ENCODE measurements at regions not wholly inside any gene's neighbourhood (a gene's known extent, or its start where the extent isn't known, plus 50 kb on each side); places are given as distances from the start of the nearest gene placed in this dataset.
"Not testable (repeated sequence)": the region's sequence is repeated elsewhere in the genome, so short reads cannot be mapped to it uniquely, and the experiment has no call there.

DNA sequence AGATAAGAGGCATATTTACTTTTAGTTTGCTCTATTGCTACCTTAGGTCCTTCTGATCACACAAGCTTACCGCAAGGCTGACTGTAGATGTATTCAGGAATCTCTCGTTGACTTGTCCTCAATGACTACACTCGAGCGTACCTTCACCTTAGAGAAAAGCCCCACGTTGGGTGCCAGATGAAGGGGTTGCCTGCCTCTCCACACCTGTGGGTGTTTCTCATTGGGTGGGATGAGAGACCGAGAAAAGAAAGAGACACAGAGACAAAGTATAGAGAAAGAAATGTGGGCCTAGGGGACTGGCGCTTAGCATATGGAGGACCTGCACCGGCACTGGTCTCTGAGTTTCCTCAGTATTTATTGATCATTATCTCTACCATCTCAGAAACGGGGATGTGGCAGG lies 51.8 kb downstream of the ASCL4 start:
- DNase-seq (ENCODE audit: low read depth), result no peak

DNA sequence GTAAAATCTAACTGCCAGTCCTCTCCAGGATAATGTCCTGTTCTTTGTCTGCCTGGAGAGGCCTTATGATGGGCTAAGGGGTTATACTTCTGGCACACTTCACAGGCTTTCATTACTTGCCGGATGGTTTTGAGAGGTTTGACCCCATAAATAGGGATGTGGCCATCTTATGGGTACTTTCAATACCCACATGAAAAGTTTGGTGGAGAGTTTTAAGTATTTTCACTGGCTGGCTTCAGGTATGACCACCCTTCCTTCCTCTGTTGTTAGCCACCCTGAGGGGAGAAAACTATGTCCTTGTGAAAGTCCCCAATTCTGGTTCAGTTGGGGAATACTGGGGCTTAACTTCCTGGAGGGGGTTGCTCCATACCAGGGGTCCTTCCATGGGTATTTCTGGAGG lies 54.8 kb downstream of the ASCL4 start:
- DNase-seq (ENCODE audit: low read depth), result no peak

DNA sequence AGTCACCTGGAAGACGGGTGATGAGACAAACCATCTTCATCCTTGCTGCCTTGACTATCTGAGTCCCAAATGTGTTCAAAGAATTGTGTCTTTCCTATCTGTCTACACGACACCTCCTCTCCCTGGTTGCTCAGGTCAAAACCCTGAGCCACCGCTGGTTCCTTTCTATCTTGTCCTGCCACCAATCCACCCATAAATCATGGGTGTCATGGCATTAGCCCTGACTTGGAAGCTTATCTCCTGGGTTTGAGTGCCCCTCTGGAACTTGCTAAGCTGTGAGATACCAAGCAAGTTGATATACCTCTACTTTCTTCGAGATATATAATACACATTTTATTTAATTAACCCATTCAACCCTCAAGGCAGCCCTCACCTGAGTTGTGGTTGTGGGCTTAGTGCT lies 57.9 kb downstream of the ASCL4 start:
- no peak for DNase-seq (ENCODE audit: low read depth)

DNA sequence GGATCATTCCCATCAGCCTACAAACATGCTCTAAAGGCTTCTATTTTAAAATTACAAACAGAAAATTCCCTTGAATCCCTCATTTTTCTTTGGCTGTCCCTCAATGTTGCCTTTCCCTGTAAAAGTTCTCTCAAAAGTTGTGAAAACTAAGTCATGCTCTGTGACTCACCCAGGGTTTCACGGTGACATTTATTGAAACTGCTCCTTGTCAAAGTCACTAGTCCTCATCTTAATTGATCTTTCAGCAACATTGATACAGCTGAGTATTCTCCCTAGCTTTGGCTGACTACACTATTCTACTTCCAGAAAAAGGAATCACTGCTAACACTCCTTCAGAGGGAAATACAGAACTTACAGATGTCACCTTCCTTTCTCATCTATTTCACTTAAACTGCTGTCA lies 65.7 kb downstream of the ASCL4 start:
- no peak for DNase-seq (ENCODE audit: low read depth)

DNA sequence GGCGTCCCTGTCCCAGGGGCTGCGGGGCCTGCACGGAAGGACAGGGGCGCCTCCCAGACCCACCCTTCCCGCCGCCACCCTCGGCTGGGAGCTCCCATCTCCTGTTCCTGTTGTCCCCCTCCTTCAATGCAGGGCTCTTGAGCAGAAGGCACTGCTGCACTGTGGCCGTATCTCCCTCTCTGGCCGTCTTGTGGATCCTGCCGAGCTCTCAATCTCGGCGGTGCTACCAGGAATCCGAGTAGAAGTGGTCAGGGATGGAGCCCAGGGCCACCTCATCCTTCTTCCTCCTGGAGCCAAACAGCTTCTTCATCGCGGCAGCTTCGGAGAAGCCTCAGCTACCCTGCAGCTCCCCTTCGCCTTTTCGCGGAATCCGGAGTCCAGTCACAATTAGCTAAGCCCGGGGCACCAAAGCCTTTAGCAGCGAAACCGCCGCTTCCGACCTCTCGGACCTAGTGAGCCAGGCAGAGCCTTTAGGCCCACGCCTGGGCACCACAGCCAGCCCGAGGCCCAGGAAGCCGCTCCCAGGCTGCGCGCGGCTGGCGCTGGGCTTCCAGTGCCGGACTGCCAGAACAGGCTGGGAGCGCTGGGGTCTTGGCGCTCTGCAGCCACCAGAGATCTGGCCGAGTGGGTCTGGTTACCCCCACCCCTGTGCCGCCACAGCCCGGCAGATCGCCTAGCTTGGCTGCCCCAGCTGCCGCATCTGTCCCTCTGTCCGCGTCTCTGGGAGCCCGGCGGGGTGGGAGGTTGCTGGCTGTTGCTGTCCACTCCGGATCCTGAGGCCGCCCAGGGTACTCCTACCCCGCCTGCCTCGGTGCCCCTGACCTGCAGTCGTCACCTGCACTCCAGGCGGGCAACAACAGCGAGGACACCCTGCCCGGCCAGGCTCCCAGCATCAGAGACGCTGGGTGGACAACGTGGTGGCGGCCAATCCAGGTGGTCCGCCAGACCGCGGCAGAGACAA lies 69.1 kb downstream of the ASCL4 start:
- no peak for DNase-seq (ENCODE audit: low read depth)

DNA sequence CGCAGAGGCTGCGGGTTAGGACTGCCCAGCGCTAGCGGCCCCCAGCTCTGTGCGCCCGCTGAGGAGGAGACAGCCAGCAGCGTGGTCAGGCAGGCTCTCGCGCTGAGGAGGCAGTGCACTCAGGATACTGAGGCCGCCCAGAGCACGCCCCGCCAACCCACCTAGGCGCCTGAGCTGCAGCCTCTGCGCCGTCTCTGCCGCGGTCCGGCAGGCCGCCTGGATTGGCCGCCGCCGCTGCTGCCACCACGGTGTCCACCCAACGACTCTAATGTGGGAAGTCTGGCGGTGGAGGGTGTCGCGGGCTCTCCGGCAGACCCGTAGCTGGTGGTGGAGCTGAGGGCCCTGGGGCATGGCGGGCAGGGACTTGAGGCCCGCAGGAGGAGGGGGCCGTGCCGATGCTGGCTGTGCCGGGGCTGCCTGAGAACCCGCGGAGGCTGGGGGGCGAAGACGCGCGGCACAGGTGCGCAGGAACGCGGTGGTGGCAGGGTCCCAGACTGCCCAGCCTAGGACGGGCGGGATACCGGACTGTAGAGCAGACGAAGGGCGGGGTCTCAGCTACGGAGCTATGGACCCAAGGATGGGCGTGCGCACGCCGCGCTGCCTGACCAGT lies 69.9 kb downstream of the ASCL4 start:
- DNase-seq (ENCODE audit: low read depth), result no peak

DNA sequence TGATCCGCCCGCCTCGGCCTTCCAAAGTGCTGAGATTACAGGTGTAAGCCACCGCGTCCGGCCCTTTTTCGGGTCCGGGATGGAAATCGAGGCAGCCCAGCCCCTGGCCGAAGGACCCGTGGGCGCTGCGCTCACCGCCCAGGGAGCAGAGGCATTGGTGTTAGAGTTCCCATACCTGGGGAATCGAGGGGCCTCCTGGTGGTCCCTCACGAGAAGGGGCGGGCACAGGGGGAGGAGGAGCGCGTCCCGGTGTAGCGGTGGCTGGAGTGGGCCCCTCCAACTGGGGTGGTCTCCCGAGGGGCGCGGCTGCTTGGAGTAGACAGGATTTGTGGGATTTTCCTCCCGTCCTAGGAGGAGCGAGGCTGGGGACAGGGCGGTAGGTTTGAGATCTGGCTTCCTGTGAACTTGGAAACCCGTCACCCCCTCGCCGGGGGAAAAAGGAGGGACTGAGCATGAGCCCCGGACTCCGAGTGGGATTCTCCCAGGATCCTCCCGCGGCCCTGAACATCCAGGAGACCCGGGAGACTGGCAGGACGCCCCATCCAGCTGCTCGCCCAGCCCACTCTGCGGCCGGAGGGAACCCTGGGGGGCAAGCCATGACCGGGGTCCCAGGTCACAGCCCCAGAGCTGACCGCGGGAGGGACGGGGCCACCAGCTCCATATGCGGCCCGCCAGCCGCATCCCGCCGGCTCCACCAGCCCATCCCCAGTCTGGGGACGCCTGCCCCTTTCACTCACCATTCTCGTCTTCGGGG lies 70.9 kb downstream of the ASCL4 start:
- DNase-seq (ENCODE audit: low read depth), result no peak

DNA sequence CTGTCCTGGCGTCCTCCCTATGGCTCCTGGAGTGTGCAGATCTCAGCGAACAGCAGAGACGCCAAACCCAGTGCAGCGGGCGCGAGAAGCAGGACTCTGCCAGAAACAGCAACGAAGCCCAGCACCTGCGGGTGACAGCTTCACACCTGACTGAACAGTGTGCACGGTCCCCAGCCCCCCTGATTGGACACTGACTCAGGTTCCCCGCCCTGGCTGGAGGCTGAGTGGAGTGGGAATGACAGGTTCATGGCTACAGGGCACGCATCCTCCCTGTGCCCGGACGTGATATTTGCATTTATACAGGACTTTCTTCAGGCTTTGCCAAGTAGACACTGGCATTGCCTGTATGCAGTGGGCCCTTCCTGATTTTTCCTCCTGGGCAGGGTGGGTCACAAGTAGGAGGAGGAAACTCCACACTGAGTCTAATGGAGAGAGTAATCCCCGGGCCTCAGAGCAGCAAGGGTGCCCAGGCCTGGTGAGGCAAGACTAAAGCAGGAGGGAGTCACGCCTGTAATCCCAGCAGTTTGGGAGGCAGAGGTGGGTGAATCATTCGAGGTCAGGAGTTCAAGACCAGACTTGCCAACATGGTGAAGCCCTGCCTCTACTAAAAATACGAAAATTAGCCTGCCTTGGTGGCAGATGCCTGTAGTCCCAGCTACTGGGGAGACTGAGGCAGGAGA lies 71.6 kb downstream of the ASCL4 start:
- peak; percentile 3 for DNase-seq (ENCODE audit: low read depth)

DNA sequence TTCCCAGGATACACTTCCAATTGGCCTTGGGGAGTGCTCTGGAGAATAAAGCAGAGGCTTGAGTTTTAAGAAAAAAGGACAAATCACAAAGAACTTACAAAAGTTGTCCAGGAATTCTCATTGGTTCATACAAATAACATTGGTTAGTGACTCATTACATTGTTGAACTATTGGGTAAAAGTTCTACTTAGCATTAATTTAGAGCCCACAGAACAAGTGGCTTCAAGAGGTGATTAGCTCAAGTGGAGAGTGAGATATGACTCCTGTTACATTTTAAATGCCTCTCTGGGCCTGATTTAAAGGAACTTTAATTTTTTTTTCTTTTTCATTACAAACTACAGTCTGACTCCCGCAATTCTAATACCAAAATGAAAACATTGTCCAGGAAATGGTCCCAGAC lies 72.9 kb downstream of the ASCL4 start:
- DNase-seq (ENCODE audit: low read depth), result no peak

DNA sequence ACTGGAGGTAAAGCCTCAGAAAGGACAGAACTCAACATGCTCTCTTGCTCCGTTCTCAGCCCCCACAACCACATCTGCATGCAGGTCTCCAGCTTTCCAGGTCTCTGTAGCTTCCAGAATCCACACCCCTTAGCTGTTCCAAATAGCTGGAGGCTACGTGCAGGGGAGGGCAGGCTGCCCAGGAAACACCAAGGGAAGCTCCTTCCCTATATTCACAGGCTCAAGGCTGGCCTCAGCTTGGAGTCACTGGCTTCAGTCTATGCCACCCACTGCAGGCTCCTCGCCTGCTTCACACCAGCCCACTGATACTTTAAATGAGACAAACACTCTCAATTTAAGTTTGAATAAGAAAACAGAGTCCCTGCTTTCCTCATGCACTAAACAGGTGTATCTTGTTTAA lies 73.3 kb downstream of the ASCL4 start:
- DNase-seq (ENCODE audit: low read depth), result no peak

DNA sequence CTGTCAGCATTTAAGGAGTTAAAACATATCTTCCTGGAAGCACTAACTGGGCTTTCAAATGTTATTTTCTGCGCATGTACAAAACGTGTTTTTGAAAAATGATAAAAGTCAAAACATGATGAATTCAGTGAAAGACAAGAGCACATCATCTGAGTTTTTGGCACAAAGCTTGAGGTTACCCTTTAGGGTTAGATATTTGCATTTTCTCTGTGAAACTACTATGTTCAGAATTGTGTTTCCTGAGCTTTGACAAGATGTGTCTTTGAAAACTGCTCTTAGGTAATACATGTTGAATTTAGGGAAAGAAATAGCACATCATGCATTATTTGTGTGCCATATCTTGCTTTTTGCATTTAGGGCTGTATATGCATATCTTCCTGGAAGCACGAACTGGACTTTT lies 79.0 kb downstream of the ASCL4 start:
- DNase-seq (ENCODE audit: low read depth), result no peak

DNA sequence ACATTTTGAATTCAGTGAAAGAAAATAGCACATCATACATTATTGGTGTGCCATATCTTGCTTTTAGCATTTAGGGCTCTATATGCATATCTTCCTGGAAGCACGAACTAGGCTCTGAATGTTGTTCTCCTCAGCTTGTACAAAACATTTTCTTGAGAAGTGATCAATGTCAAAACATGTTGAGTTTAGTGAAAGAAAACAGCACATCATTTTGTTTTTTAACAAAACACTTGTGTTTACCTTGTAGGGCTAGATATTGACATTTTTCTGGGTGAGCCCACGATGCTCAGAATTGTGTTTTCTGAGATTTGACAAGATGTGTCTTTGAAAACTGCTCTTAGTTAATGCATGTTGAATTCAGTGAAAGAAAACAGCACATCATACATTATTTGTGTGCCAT lies 81.0 kb downstream of the ASCL4 start:
- no peak for DNase-seq (ENCODE audit: low read depth)

DNA sequence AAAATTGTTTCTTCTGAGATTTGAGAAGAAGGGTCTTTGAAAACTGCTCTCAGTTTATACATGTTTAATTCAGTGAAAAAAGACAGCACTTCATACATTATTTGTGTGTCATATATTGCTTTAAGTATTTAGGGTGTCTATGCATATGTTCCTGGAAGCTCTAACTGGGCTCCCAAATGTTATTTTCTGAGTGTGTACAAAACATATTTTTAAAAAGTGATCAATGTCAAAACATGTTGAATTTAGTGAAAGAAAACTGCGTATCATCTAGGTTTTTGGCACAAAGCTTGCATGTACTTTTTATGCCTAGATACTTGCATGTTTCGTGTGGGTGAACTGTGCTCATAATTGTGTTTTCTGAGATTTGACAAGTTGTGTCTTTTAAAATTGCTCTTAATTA lies 81.6 kb downstream of the ASCL4 start:
- DNase-seq (ENCODE audit: low read depth), result no peak

DNA sequence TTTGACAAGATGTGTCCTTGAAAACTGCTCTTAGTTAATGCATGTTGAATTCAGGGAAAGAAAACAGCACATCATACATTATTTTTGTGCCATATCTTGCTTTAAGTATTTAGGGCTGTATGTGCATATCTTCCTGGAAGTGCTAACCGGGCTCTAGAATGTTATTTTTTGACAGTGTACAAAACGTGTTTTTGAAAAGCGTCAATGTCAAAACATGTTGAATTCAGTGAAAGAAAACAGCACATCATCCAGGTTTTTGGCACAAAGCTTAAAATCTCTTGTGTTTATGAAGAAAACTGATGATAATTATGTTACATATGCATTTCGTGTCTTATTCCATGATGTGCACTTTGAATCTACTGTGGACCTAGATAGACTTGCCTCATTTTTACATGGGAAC lies 82.7 kb downstream of the ASCL4 start:
- no peak for DNase-seq (ENCODE audit: low read depth)

DNA sequence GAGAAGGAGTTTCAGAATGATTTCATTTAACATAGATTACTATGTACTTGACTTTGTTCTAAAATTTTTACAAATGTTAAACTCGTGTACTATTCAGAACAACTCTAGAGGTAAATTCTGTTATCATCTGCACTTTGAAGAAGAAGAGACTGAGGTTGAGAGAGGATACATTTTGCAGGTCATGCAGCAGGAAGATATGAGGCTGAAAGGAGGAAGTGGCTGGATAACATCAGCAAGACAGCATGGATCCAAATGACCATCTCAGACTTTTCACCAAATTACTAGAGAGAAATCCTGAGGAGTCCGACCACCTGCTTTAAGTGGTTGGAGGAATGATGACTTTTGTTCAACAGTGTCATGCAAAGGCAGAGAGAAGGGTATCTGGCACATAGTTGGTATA lies 84.9 kb downstream of the ASCL4 start:
- DNase-seq (ENCODE audit: low read depth), result no peak

DNA sequence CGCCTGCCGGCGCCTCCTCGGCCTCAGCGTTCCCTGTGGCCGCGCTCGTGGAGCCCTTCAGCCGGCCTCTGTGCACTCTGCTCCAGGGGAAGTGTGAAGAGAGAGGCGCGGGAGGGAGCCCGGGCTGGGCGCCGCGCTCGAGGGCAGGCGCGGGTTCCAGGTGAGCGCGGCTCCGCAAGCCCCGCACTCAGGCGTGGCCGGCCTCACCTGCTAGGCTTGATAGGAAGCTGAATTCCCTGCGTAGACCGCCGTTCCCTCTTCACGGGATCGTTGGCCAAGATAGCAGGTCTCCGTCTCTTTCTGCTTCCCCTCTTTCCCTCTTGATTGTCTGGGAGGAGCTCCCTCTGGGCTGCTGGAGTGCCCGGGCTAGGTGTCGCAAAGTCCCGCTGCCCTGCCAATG lies 89.7 kb downstream of the ASCL4 start:
- DNase-seq (ENCODE audit: low read depth), result no peak

DNA sequence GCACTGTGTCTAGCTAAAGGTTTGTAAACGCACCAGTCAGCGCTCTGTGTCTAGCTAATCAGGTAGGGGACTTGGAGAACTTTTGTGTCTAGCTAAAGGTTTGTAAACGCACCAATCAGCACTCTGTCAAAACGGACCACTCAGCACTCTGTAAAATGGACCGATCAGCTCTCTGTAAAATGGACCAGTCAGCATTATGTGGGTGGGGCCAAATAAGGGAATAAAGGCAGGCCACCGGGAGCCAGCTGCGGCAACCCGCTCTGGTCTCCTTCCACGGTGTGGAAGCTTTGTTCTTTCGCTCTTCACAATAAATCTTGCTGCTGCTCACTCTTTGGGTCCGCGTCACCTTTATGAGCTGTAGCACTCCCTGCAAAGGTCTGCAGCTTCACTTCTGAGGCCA lies 90.2 kb downstream of the ASCL4 start:
- DNase-seq (ENCODE audit: low read depth), result not testable (repeated sequence)

DNA sequence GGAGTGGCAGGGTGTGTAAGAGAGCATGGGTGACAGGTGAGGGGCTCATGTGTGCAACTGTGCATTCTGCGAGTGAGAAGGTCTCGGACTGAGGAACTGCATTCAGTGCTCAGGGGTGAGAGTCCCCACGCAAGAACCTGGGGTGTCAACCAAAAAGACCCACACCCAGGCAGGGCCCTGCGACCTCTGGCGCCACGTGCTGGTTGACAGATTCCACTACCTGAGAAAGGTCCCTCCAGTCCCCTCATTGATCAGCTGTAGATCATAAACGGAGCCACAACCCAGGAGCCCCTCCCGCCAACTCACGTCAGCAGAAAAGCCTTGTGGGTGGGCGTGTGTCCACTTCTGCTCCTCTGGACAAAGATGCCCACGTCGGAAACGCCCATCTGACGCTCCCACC lies 98.7 kb downstream of the ASCL4 start:
- DNase-seq (ENCODE audit: low read depth), result no peak

DNA sequence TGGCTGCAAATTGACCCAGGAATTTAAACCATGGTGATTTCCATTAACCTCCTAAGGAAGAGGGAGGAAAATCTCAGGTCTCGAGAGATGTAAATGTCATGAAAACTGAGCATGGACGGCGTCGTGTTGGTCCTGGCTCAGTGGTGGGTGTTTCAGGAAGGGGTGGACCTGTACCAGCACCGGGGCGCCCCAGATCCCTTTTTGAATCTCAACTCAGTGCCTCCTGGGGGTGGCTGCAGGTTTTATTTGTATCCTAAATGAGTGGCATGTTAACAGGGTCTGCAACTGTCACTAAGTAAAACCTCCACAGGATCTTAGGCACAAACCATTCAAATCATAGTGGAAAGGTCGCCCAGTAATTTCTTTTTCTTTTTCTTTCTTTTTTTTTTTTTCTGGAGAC lies 101.3 kb downstream of the ASCL4 start:
- no peak for DNase-seq (ENCODE audit: low read depth)

DNA sequence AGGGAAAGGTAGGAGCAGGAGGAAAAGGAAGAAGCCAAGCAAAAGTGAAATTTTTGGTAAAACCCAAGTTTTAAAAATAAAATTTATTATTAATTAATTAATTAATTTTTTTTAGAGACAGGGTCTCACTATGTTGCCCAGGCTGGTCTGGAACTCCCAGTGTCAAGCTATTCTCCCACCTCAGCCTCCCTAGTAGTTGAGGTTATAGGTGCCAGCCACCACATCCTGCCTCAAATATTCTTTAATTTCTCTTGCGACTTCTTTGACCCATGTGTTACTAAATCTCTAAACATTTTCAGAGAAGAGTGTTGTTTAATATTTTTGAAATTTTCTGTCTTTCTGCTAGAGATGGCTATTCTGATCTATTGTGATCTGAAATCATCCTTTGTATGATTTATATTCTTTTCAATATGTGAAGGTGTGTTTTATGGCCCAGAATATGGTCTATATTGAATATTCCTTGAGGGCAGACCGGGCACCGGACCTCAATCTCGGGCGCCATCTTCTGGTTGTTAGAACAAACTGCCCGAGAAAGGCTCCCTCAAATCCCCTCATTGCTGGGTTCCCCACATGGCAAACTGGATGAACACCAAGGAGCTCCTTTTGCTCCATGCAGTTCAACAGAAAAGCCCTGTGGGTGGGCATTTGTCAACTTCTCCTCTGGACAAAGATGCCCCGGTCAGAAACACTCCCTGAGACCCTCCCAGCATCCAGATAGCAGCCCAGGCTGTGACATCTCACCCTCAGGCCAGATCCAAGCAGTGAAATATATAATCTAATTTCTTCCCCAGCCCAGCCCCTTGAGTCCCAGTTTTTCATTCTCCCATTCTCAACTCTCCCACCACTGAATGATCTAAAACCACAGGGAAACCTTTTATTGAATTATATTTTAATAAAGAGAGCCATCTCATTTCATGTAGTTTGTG lies 110.5 kb downstream of the ASCL4 start:
- DNase-seq (ENCODE audit: low read depth), result peak; percentile 22

DNA sequence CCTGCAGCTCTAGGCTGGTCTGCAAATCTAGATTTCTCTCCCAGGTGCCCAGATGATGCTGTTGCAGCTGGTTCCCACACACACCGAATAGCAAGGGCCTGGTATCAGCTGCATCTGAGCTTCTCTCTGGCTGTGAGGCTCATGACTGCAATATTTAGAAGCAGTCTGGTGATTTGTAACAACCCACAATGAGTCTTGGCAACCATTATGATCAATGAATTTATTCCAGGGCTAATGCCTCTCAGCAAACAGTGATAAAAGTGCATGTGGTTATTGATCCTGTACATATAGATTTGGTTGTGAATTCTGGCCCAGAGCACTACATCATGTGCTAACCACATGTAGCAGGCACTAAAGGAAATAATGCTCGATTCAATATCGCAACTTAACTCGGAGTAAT lies 114.3 kb downstream of the ASCL4 start:
- DNase-seq (ENCODE audit: low read depth), result no peak

All from stromal cell of bone marrow (primary cell).